ENCODE measurements at regions not wholly inside any gene's neighbourhood (a gene's known extent, or its start where the extent isn't known, plus 50 kb on each side); places are given as distances from the start of the nearest gene placed in this dataset.

DNA sequence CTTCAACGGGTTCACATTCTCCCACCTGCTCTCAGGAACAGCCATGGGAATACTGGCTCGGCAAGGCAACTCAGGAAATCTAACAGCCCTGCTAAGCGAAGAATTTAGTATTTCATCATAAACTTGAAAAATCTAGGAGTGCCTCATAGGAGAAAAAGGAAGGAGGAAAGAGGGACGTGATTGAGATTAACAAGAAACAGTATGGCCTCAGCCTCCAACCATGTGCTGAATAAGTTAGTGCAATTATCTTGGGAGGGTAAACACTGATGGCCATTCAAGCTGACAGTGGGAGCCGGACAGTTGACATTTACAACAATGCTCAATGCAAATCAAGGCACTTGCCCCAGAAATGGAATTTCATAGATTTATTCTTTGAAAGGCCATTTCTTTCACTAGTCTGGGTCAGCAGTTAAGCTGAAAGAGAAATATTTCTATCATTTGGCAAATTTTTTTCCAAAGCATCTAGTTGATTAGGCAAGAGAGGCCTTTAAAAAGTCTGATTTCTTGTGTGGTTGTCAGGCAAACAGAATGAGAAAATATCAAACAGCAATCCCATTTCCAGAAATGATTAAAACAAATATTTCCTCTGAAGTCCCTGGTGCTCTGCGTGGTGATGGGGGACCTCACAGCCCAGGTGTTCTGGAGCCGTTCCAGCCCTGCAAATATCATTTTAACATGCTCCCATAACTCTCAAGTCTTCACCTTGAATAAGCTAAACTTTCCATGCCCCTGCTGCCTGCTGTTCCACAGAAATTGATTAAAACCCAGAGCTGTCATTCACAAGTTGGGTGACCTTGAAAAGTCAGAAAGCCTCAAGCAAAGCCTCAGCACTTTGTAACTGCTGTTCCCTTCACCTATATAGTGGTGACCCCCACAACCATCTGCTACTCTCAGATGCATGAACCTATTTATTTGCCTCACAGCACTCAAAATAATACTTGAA lies 121.6 kb downstream of the PHLDA1 start:
- POLR2A ChIA-PET (ENCODE audit: low non-redundant PET): no interaction called here
- no peak for DNase-seq (ENCODE audit: low spot score)
- H3K27ac ChIP-seq: no peak overlapping the region
- TF ChIP-seq, protein P1, sequence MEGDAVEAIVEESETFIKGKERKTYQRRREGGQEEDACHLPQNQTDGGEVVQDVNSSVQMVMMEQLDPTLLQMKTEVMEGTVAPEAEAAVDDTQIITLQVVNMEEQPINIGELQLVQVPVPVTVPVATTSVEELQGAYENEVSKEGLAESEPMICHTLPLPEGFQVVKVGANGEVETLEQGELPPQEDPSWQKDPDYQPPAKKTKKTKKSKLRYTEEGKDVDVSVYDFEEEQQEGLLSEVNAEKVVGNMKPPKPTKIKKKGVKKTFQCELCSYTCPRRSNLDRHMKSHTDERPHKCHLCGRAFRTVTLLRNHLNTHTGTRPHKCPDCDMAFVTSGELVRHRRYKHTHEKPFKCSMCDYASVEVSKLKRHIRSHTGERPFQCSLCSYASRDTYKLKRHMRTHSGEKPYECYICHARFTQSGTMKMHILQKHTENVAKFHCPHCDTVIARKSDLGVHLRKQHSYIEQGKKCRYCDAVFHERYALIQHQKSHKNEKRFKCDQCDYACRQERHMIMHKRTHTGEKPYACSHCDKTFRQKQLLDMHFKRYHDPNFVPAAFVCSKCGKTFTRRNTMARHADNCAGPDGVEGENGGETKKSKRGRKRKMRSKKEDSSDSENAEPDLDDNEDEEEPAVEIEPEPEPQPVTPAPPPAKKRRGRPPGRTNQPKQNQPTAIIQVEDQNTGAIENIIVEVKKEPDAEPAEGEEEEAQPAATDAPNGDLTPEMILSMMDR (conservative IDR thresholded peaks at IDR 0.05; ENCODE audit: low read depth): no peak
- CTCF ChIA-PET: interaction anchor here (0.5 to 0.7 kb wide), 3 partner anchors 87 to 230 kb away, joined by 3 to 5 read pairs (median 4); no protein-coding TSS in a partner anchor

DNA sequence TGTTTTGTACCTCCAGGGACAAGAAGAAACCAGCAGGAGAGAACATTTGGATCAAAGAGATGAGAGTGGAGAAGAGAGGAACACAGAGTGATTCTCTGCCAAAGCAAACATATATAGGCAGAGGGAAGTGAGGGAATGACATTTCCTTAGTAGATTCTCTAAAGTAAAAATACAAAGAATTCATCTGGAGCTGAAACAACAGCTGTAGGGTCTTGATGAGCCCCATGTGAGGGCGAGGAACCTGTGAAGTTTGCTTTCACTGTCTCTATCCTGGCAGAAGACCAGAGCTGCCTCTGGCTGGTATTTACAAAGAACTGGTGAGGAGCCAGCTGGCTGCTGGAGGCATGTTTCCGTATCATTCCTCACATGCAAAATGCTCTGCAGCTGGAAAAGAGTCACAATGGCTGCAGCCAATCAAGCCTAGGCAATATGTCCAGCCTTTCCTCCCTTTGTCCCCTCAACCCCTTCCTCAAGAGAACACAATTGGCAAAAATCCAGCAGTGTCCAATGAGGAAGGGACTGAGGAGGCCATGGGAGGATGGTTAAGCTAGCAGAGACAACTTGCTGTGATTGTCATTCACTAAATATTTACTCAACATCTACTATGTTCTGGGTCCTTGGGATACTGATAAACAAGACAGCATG lies 122.5 kb downstream of the PHLDA1 start:
- peak; percentile 8 for DNase-seq (ENCODE audit: low spot score)
- CTCF ChIA-PET: interaction anchor here (0.5 to 0.6 kb wide), 3 partner anchors 9 to 229 kb away, joined by 3 to 4 read pairs (median 3); no protein-coding TSS in a partner anchor
- TF ChIP-seq, protein P1 (conservative IDR thresholded peaks at IDR 0.05; ENCODE audit: low read depth): no peak
- peak overlapping the region; percentile 67 for H3K27ac ChIP-seq
- POLR2A ChIA-PET (ENCODE audit: low non-redundant PET): interaction anchor here (0.5 kb wide), 1 partner anchor 44 kb away, joined by 3 read pairs; no protein-coding TSS in a partner anchor

GRCh38 chr12:75905922-75906321 lies 125.7 kb downstream of the PHLDA1 start:
- CTCF ChIA-PET: no interaction called here
- H3K27ac ChIP-seq: no peak overlapping the region
- DNase-seq (ENCODE audit: low spot score): no peak
- TF ChIP-seq, protein P1 (conservative IDR thresholded peaks at IDR 0.05; ENCODE audit: low read depth): no peak
- POLR2A ChIA-PET (ENCODE audit: low non-redundant PET): no interaction called here

- DNase-seq (ENCODE audit: low spot score): no peak
- ChIA-PET CTCF (interaction anchor here (0.6 kb wide), 1 partner anchor 8 kb away, joined by 3 read pairs; no protein-coding TSS in a partner anchor), POLR2A (ENCODE audit: low non-redundant PET) (no interaction called here)
- H3K27ac ChIP-seq: no peak overlapping the region
- TF ChIP-seq, protein P1 (conservative IDR thresholded peaks at IDR 0.05; ENCODE audit: low read depth): no peak
These were observed 130.8 kb downstream of the PHLDA1 start for GRCh38 chr12:75900781-75901254.

DNA sequence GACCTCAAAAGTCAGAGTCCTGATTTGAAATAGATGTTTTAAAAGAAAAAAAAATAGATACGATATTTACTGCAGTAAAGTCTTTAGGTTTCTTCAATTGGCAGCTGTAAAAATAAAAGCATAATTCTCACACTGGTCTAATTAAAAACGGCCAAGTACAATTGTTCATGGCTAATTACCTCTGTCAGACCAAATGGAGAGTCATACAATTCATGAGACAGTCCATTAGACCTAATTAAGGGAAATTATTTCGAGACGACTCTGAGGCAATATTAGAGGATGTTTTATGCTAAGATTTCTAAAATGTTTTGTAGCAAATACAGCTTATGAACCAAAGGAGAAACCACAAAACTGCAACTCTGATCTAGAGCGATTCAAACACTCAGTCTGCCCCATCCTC lies 131.3 kb downstream of the PHLDA1 start:
- CTCF ChIA-PET: interaction anchor here (0.6 to 0.7 kb wide), 3 partner anchors 9 to 972 kb away, joined by 3 to 4 read pairs (median 3); no protein-coding TSS in a partner anchor
- DNase-seq (ENCODE audit: low spot score): no peak
- TF ChIP-seq, protein P1 (conservative IDR thresholded peaks at IDR 0.05; ENCODE audit: low read depth): no peak
- POLR2A ChIA-PET (ENCODE audit: low non-redundant PET): no interaction called here
- no peak overlapping the region for H3K27ac ChIP-seq

Measured in RWPE1 (cell line).